ENCODE measurements at regions not wholly inside any gene's neighbourhood (a gene's known extent, or its start where the extent isn't known, plus 50 kb on each side); places are given as distances from the start of the nearest gene placed in this dataset.
A peak's percentile ranks its signal among the peaks of the same experiment; 100 is the strongest.

DNA sequence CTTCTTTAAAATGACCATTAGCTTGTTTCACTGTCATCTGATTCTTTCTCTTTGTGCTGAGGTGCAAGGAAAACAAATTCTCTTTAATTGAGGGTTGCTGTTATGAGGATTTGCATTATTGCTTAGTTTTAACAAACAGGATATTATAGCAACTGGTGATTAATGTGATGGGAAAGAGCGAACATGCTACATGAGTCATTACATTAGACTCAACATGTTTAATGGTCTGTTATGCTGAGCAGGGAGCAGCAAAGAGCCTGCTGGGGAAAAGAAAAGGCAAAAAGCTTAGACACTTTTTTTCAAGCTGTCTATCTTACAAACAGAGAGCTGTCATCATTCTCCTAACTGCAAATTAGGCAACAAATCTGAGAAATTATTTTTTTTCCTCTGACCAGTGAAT, 230.5 kb upstream of the LCORL start:
- TF ChIP-seq, protein P1, sequence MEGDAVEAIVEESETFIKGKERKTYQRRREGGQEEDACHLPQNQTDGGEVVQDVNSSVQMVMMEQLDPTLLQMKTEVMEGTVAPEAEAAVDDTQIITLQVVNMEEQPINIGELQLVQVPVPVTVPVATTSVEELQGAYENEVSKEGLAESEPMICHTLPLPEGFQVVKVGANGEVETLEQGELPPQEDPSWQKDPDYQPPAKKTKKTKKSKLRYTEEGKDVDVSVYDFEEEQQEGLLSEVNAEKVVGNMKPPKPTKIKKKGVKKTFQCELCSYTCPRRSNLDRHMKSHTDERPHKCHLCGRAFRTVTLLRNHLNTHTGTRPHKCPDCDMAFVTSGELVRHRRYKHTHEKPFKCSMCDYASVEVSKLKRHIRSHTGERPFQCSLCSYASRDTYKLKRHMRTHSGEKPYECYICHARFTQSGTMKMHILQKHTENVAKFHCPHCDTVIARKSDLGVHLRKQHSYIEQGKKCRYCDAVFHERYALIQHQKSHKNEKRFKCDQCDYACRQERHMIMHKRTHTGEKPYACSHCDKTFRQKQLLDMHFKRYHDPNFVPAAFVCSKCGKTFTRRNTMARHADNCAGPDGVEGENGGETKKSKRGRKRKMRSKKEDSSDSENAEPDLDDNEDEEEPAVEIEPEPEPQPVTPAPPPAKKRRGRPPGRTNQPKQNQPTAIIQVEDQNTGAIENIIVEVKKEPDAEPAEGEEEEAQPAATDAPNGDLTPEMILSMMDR (IDR thresholded peaks at IDR 0.05; ENCODE audit: insufficient read depth, missing control alignments): no peak
- peak; percentile 41 for FAIRE-seq
- DNase-seq (ENCODE audit: insufficient read length, low spot score): no peak

DNA sequence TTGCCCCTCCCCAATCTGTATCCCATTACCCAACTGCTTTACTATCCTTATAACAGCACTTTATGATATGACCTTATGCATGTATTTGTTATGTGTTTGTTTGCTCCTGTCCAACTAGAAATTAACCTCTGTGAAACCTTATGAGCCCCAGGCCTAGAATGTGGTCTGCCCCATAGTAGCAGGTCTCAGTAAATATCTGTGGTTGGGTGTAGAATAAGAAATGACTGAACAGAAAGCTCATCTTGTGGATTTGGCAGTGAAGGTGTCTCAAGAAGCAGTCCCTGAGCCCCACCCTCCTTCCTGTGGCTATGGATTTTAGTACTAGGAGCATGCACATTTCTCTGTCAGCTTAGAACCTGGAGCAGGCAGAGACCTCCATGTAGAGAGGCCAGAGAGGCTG, 229.0 kb upstream of the LCORL start:
- DNase-seq (ENCODE audit: insufficient read length, low spot score) (no peak), FAIRE-seq (no peak)
- TF ChIP-seq, protein P1 (IDR thresholded peaks at IDR 0.05; ENCODE audit: insufficient read depth, missing control alignments): no peak

DNA sequence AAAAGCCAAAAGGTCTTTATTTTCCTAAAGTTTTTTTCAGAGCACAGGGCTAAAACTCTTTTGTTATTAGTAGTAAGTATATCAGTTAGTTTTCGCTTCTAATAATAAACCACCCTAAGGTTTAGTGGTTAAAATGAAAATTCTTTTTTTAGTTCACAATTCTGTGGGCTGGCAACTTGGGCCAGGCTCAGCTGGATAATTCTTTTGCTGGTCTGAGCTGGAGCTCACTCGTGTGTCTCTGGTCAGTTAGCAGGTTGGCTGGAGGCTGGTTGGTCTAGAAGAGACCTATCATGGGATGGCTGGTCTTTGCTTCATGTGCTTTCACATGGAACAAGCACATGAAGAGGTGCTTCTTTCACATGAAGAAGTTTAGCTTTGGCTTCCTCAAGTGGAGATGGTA, 227.1 kb upstream of the LCORL start:
- DNase-seq (ENCODE audit: insufficient read length, low spot score) (no peak), FAIRE-seq (no peak)
- TF ChIP-seq, protein P1 (IDR thresholded peaks at IDR 0.05; ENCODE audit: insufficient read depth, missing control alignments): no peak

DNA sequence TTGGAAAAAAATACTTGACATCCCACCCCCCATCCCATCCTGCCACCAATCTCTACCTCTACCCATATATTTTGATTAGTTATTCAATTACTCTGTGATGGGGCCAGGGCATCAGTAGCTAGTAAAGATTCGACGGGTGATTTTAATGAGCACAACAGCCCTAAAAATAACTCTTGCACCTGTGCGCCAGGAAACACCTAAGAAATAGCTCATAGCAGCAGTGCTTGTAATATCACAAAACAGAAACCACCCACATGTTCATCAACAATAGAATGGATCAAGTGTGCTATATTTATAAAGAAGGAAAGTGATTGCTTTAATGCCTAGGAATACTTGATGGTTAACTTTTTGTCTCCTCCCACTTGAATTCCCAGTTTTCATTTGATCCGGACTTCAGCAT, 225.6 kb upstream of the LCORL start:
- FAIRE-seq (no peak), DNase-seq (ENCODE audit: insufficient read length, low spot score) (no peak)
- TF ChIP-seq, protein P1 (IDR thresholded peaks at IDR 0.05; ENCODE audit: insufficient read depth, missing control alignments): no peak

DNA sequence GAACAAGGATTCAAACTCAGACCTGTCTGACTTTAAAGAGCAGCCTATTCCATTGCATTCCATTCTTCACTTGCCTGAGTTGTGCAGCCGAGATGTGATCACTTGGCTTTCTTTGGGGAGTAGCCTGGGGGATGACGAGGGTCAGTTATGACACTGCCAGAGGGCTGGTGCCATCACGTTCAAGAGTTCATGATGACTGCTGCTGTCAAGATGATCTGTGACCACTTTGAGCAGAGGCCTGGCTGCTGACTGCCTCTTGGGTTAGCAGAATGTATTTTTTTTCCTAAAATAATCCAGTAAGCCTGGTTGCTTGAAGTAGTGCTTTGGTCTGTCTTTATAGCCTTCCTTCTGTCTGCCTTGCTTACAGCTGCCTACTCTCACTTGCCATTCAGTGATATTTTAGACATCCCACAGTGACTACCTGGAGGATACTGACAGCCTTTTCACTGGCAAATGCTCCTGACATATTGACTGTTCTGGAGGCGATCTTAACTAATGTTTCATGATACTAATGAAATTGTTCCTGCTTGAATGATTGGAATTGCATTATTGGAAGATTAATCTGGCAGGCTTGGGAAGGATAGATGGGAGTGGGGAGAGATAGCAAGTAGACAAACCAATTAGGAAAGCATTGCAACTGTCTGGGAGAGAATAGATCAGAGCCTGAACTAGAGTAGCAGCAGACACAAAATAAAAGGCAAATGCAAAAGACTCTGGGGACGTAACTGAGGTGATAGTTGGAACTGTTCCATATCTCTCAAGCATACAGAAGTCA, 221.6 kb upstream of the LCORL start:
- FAIRE-seq: no peak
- no peak for DNase-seq (ENCODE audit: insufficient read length, low spot score)
- TF ChIP-seq, protein P1 (IDR thresholded peaks at IDR 0.05; ENCODE audit: insufficient read depth, missing control alignments): no peak

DNA sequence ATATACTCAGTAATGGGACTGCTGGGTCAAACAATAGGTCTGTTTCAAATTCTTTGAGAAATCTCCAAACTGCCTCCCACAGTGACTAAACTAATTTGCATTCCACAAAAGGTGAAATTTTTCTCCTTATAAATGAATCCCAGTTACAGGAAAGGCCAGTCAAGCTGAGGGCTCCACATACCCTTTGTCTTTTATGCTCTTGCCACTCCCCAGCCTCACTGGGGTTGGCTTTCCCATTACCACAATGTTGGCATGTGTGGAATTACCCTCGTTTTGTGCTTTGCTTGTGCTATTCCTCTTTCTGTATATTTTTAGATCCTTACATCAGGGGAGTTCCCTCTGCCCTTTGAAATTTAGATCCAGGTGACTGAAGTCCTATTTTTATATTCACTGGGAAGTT, 220.2 kb upstream of the LCORL start:
- TF ChIP-seq, protein P1 (IDR thresholded peaks at IDR 0.05; ENCODE audit: insufficient read depth, missing control alignments): no peak

DNA sequence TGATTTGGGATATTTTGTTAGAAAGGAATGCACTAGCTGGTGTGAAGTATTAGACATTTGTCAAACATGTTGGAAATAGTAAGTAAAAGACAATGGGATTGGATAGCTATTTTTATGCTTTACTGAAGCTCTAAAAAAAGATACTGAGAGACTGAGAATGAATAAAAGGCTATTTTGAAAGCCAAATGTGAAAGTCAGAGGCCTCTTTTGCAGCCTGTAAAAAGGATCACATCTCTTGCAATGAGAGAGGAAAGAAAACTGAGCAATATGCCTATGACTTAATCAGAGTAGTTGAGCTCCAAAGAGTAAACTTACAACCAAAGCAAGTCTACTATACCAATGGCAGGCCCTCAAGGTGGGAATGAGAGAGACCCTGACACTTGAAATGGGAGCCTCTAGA, 212.6 kb upstream of the LCORL start:
- DNase-seq (ENCODE audit: insufficient read length, low spot score) (no peak), FAIRE-seq (no peak)
- TF ChIP-seq, protein P1 (IDR thresholded peaks at IDR 0.05; ENCODE audit: insufficient read depth, missing control alignments): no peak

More for the DNA sequence above, 220.2 kb upstream of the LCORL start:
- DNase-seq (ENCODE audit: insufficient read length, low spot score): no peak
- FAIRE-seq: no peak
